Muscle layer of colon (tissue), 2 donors: ENCODE measurements at regions not wholly inside any gene's neighbourhood (a gene's known extent, or its start where the extent isn't known, plus 50 kb on each side); places are given as distances from the start of the nearest gene placed in this dataset.

Experiments
- H3K27ac ChIP-seq: one replicate; pipeline ENCODE4 v1.7.0; 2013; ENCODE audit warnings: low read depth, mild to moderate bottlenecking, low read length, moderate library complexity
- H3K27me3 ChIP-seq, 2 donors: one replicate each; pipeline ENCODE4 v1.7.0; 2013; ENCODE audit warnings: low read length in 2 of 2, mild to moderate bottlenecking in 2 of 2; ENCODE audit not compliant: insufficient read depth in 2 of 2, control insufficient read depth in 1 of 2
- H3K36me3 ChIP-seq: one replicate; pipeline ENCODE4 v1.7.0; 2013; ENCODE audit warnings: mild to moderate bottlenecking, low read length; ENCODE audit not compliant: insufficient read depth
- H3K4me1 ChIP-seq: one replicate; pipeline ENCODE4 v1.7.0; 2013; ENCODE audit warnings: mild to moderate bottlenecking, low read length; ENCODE audit not compliant: insufficient read depth
- H3K4me3 ChIP-seq, 2 donors: one replicate each; pipeline ENCODE4 v1.7.0; 2013; ENCODE audit warnings: low read length in 2 of 2, low read depth in 1 of 2, mild to moderate bottlenecking in 1 of 2, moderate library complexity in 1 of 2
- H3K9ac ChIP-seq: one replicate; pipeline ENCODE4 v1.7.0; 2013; ENCODE audit warnings: low read length
- H3K9me3 ChIP-seq: one replicate; pipeline ENCODE4 v1.7.0; 2013; ENCODE audit warnings: mild to moderate bottlenecking, low read length
- donor health status: abdominal sarcoma.
- donor health status: Adenocarcinoma of cecum.

- Histone ChIP-seq H3K4me3 (no peak overlapping the region), H3K4me1 (peaks cover 20% of the 10 kb centered on the region), H3K27ac (no peak overlapping the region), H3K27me3 (no peaks in the 10 kb centered on the region), H3K9me3 (no peaks in the 10 kb centered on the region), H3K9ac (no peak overlapping the region), H3K36me3 (no peaks in the 10 kb centered on the region)
Observed at GRCh38 chr5:34516686-34517085, 139.4 kb upstream of the RAI14 start.

- Histone ChIP-seq H3K4me3 (no peak overlapping the region), H3K9ac (no peak overlapping the region), H3K4me1 (peaks cover 14% of the 10 kb centered on the region), H3K9me3 (no peaks in the 10 kb centered on the region), H3K36me3 (no peaks in the 10 kb centered on the region), H3K27me3 (no peaks in the 10 kb centered on the region), H3K27ac (no peak overlapping the region)
Observed at GRCh38 chr5:34517249-34517648, 138.9 kb upstream of the RAI14 start.

- H3K36me3 ChIP-seq: no peaks in the 10 kb centered on the region
- H3K9me3 ChIP-seq: no peaks in the 10 kb centered on the region
- H3K27ac ChIP-seq: no peak overlapping the region
- no peaks in the 10 kb centered on the region for H3K27me3 ChIP-seq
- no peak overlapping the region for H3K4me3 ChIP-seq
- no peak overlapping the region for H3K9ac ChIP-seq
- H3K4me1 ChIP-seq: peaks cover 14% of the 10 kb centered on the region
Observed at GRCh38 chr5:34519489-34520220, 136.5 kb upstream of the RAI14 start.

- H3K4me3 ChIP-seq: no peak overlapping the region
- H3K9ac ChIP-seq: no peak overlapping the region
- H3K27me3 ChIP-seq: no peaks in the 10 kb centered on the region
- H3K36me3 ChIP-seq: no peaks in the 10 kb centered on the region
- H3K4me1 ChIP-seq: peaks cover 14% of the 10 kb centered on the region
- H3K9me3 ChIP-seq: no peaks in the 10 kb centered on the region
- no peak overlapping the region for H3K27ac ChIP-seq
Observed at GRCh38 chr5:34521628-34522290, 134.4 kb upstream of the RAI14 start.

- H3K4me1 ChIP-seq: peaks cover 14% of the 10 kb centered on the region
- H3K36me3 ChIP-seq: no peaks in the 10 kb centered on the region
- H3K27me3 ChIP-seq: no peaks in the 10 kb centered on the region
- H3K9ac ChIP-seq: no peak overlapping the region
- no peak overlapping the region for H3K27ac ChIP-seq
- no peak overlapping the region for H3K4me3 ChIP-seq
- H3K9me3 ChIP-seq: no peaks in the 10 kb centered on the region
Observed at GRCh38 chr5:34522599-34523386, 133.3 kb upstream of the RAI14 start.

- H3K9ac ChIP-seq: no peak overlapping the region
- H3K36me3 ChIP-seq: no peaks in the 10 kb centered on the region
- H3K4me1 ChIP-seq: peaks cover 14% of the 10 kb centered on the region
- no peaks in the 10 kb centered on the region for H3K9me3 ChIP-seq
- no peaks in the 10 kb centered on the region for H3K27me3 ChIP-seq
- no peak overlapping the region for H3K4me3 ChIP-seq
- no peak overlapping the region for H3K27ac ChIP-seq
Observed at GRCh38 chr5:34523387-34523726, 132.8 kb upstream of the RAI14 start.

- H3K4me1 ChIP-seq: peaks cover 13% of the 10 kb centered on the region
- H3K9ac ChIP-seq: no peak overlapping the region
- no peaks in the 10 kb centered on the region for H3K36me3 ChIP-seq
- no peaks in the 10 kb centered on the region for H3K9me3 ChIP-seq
- H3K4me3 ChIP-seq: no peak overlapping the region
- H3K27ac ChIP-seq: no peak overlapping the region
- no peaks in the 10 kb centered on the region for H3K27me3 ChIP-seq
Observed at GRCh38 chr5:34524123-34524522, 132.0 kb upstream of the RAI14 start.

- Histone ChIP-seq H3K27ac (no peak overlapping the region), H3K36me3 (no peaks in the 10 kb centered on the region), H3K4me3 (no peak overlapping the region), H3K9ac (no peak overlapping the region), H3K9me3 (no peaks in the 10 kb centered on the region), H3K4me1 (peaks cover 20% of the 10 kb centered on the region), H3K27me3 (no peaks in the 10 kb centered on the region)
Observed at GRCh38 chr5:34525761-34526160, 130.4 kb upstream of the RAI14 start.

- no peak overlapping the region for H3K4me3 ChIP-seq
- no peak overlapping the region for H3K27ac ChIP-seq
- H3K4me1 ChIP-seq: peaks cover 23% of the 10 kb centered on the region
- no peaks in the 10 kb centered on the region for H3K27me3 ChIP-seq
- H3K36me3 ChIP-seq: no peaks in the 10 kb centered on the region
- H3K9me3 ChIP-seq: no peaks in the 10 kb centered on the region
- no peak overlapping the region for H3K9ac ChIP-seq
Observed at GRCh38 chr5:34526682-34527305, 129.3 kb upstream of the RAI14 start.

- H3K4me3 ChIP-seq: no peak overlapping the region
Observed at GRCh38 chr5:34529581-34530331, 126.4 kb upstream of the RAI14 start.

GRCh38 chr5:34530637-34531036 is 125.5 kb upstream of the RAI14 start:
- Histone ChIP-seq H3K27me3 (no peaks in the 10 kb centered on the region), H3K4me3 (no peak overlapping the region), H3K36me3 (no peaks in the 10 kb centered on the region), H3K4me1 (peaks cover 42% of the 10 kb centered on the region), H3K9me3 (no peaks in the 10 kb centered on the region), H3K9ac (no peak overlapping the region), H3K27ac (peak overlapping the region; percentile 35)

More at GRCh38 chr5:34529581-34530331, 126.4 kb upstream of the RAI14 start:
- Histone ChIP-seq H3K4me1 (peaks cover 38% of the 10 kb centered on the region), H3K9me3 (no peaks in the 10 kb centered on the region), H3K9ac (no peak overlapping the region), H3K27ac (peak overlapping the region; percentile 60), H3K36me3 (no peaks in the 10 kb centered on the region), H3K27me3 (no peaks in the 10 kb centered on the region)
